ENCODE measurements at regions not wholly inside any gene's neighbourhood (a gene's known extent, or its start where the extent isn't known, plus 50 kb on each side); places are given as distances from the start of the nearest gene placed in this dataset.

GRCh38 chr9:115674091-115674490, 479.5 kb upstream of the PAPPA start:
- no peaks in the 10 kb centered on the region for H3K36me3 ChIP-seq
- peak overlapping the region in 1 of 2 donors; percentile 87 for H3K27ac ChIP-seq
- H3K27me3 ChIP-seq (replicated peaks; ENCODE audit: insufficient read depth), result no peaks in the 10 kb centered on the region
- TF ChIP-seq CTCF (IDR thresholded peaks at IDR 0.05), result no peak
- ATAC-seq (ENCODE audit: insufficient number of reproducible peaks, low FRiP score, low read depth) (no peak), DNase-seq (ENCODE audit: low spot score) (no peak)
- H3K4me3 ChIP-seq, result no peak overlapping the region
- H3K4me1 ChIP-seq (ENCODE audit: control insufficient read depth in 1 of 2, low read depth in 2 of 2), result peaks cover 7 to 38% of the 10 kb centered on the region in 2 donors
- H3K9me3 ChIP-seq, result no peaks in the 10 kb centered on the region

- no peak overlapping the region for H3K27ac ChIP-seq
- H3K27me3 ChIP-seq (replicated peaks; ENCODE audit: insufficient read depth), result no peaks in the 10 kb centered on the region
- TF ChIP-seq CTCF (IDR thresholded peaks at IDR 0.05), result no peak
- DNase-seq (ENCODE audit: low spot score) (no peak), ATAC-seq (ENCODE audit: insufficient number of reproducible peaks, low FRiP score, low read depth) (no peak)
- H3K4me3 ChIP-seq, result no peak overlapping the region
- H3K4me1 ChIP-seq (ENCODE audit: control insufficient read depth in 1 of 2, low read depth in 2 of 2), result peaks cover 7 to 28% of the 10 kb centered on the region in 2 donors
- H3K36me3 ChIP-seq, result no peaks in the 10 kb centered on the region
- no peaks in the 10 kb centered on the region for H3K9me3 ChIP-seq
These were observed 477.8 kb upstream of the PAPPA start for GRCh38 chr9:115675834-115676233.

DNA sequence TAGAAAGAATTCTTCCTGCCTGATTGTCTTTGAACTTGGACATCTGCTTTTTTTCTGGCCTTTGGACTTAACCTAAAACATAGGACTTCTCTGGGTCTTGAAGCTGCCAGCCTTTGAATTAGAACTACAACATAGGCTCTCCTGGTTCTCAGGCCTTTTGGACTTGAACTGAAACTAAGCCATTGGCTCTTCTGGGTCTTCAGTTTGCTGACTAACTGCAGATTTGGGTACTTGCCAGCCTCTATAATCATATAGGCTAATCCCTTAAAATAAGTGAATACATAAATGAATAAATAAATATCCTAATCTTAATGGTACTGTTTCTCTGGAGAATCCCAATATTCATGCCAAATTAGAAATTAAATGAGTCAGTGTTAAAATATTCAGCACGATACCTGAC, 473.4 kb upstream of the PAPPA start:
- Histone ChIP-seq H3K27me3 (replicated peaks; ENCODE audit: insufficient read depth) (no peaks in the 10 kb centered on the region), H3K4me1 (ENCODE audit: control insufficient read depth in 1 of 2, low read depth in 2 of 2) (peaks cover 0 to 4% of the 10 kb centered on the region in 2 donors), H3K36me3 (no peaks in the 10 kb centered on the region), H3K27ac (no peak overlapping the region), H3K9me3 (no peaks in the 10 kb centered on the region), H3K4me3 (no peak overlapping the region)
- DNase-seq (ENCODE audit: low spot score) (no peak), ATAC-seq (ENCODE audit: insufficient number of reproducible peaks, low FRiP score, low read depth) (no peak)
- TF ChIP-seq CTCF (IDR thresholded peaks at IDR 0.05), result no peak

- Histone ChIP-seq H3K9me3 (no peaks in the 10 kb centered on the region), H3K36me3 (no peaks in the 10 kb centered on the region), H3K27ac (no peak overlapping the region), H3K4me1 (ENCODE audit: control insufficient read depth in 1 of 2, low read depth in 2 of 2) (peaks cover 0 to 4% of the 10 kb centered on the region in 2 donors), H3K27me3 (replicated peaks; ENCODE audit: insufficient read depth) (no peaks in the 10 kb centered on the region), H3K4me3 (no peak overlapping the region)
- DNase-seq (ENCODE audit: low spot score) (no peak), ATAC-seq (ENCODE audit: insufficient number of reproducible peaks, low FRiP score, low read depth) (no peak)
- TF ChIP-seq CTCF (IDR thresholded peaks at IDR 0.05), result no peak
These were observed 472.0 kb upstream of the PAPPA start for GRCh38 chr9:115681585-115681984.

- H3K27ac ChIP-seq, result no peak overlapping the region
- no peak for TF ChIP-seq CTCF (IDR thresholded peaks at IDR 0.05)
- no peaks in the 10 kb centered on the region for H3K36me3 ChIP-seq
- H3K9me3 ChIP-seq, result no peaks in the 10 kb centered on the region
- DNase-seq (ENCODE audit: low spot score) (no peak), ATAC-seq (ENCODE audit: insufficient number of reproducible peaks, low FRiP score, low read depth) (no peak)
- peaks cover 6 to 9% of the 10 kb centered on the region in 2 donors for H3K4me1 ChIP-seq (ENCODE audit: control insufficient read depth in 1 of 2, low read depth in 2 of 2)
- H3K27me3 ChIP-seq (replicated peaks; ENCODE audit: insufficient read depth), result no peaks in the 10 kb centered on the region
- no peak overlapping the region for H3K4me3 ChIP-seq
These were observed 467.5 kb upstream of the PAPPA start for GRCh38 chr9:115686069-115686468.

Data from thoracic aorta (tissue), 2 donors.